Keratinocyte (primary cell): ENCODE measurements at regions not wholly inside any gene's neighbourhood (a gene's known extent, or its start where the extent isn't known, plus 50 kb on each side); places are given as distances from the start of the nearest gene placed in this dataset.

Experiments
- DNase-seq: peaks from one replicate; pipeline ENCODE4 v3.0.0-alpha.2; 2011; ENCODE audit warnings: low read depth, missing footprints, low spot score
- FAIRE-seq: peaks from 2 replicates; lab custom pipeline; 2011; peaks lifted over from hg19 to GRCh38; lab: Jason Lieb, UNC
- H2AFZ ChIP-seq: 2 replicates; pipeline ENCODE4 v1.6.0; 2012; ENCODE audit warnings: low read length, control low read depth, inconsistent platforms; ENCODE audit not compliant: control insufficient read depth
- H3K27ac ChIP-seq: 2 replicates; pipeline ENCODE4 v1.5.1; 2011; ENCODE audit warnings: low read length; ENCODE audit not compliant: control insufficient read depth, insufficient read depth
- H3K27me3 ChIP-seq: 3 replicates; pipeline ENCODE4 v1.6.0; 2011; ENCODE audit warnings: low read length; ENCODE audit not compliant: control insufficient read depth, insufficient read depth; ENCODE audit errors: extremely low read depth
- H3K36me3 ChIP-seq, 2 experiments: 2 replicates in 1 of 2; 3 replicates in 1 of 2; pipeline ENCODE4 v1.5.1; 2011; ENCODE audit warnings: low read length in 2 of 2, mild to moderate bottlenecking in 1 of 2; ENCODE audit not compliant: control insufficient read depth in 2 of 2, insufficient read depth in 2 of 2; ENCODE audit errors: extremely low read depth in 1 of 2
- H3K4me1 ChIP-seq: 3 replicates; pipeline ENCODE4 v1.5.1; 2011; ENCODE audit warnings: low read length; ENCODE audit not compliant: control insufficient read depth, insufficient read depth; ENCODE audit errors: extremely low read depth
- H3K4me2 ChIP-seq: 3 replicates; pipeline ENCODE4 v1.6.0; 2011; ENCODE audit warnings: low read depth, low read length; ENCODE audit not compliant: control insufficient read depth, insufficient read depth; ENCODE audit errors: extremely low read depth
- H3K4me3 ChIP-seq, 3 experiments: fragments of 200-600 bp in 1 of 3; sonication (generic) in 1 of 3; 2 replicates in 2 of 3; 3 replicates in 1 of 3; pipeline ENCODE4 v1.5.1; 2011 to 2016; ENCODE audit warnings: low read length in 3 of 3, mild to moderate bottlenecking in 3 of 3, control low read depth in 2 of 3, inconsistent platforms in 1 of 3, low read depth in 1 of 3, mixed read lengths in 1 of 3, mixed run types in 1 of 3, moderate library complexity in 1 of 3; ENCODE audit not compliant: control insufficient read depth in 2 of 3, insufficient read depth in 2 of 3; ENCODE audit errors: extremely low read depth in 1 of 3
- H3K79me2 ChIP-seq: 2 replicates; pipeline ENCODE4 v1.6.0; 2012; ENCODE audit warnings: low read length; ENCODE audit not compliant: control insufficient read depth, insufficient read depth
- H3K9ac ChIP-seq: 3 replicates; pipeline ENCODE4 v1.6.0; 2011; ENCODE audit warnings: low read length; ENCODE audit not compliant: control insufficient read depth, insufficient read depth; ENCODE audit errors: extremely low read depth
- H3K9me1 ChIP-seq: 3 replicates; pipeline ENCODE4 v1.6.0; 2011; ENCODE audit warnings: low read length; ENCODE audit not compliant: control insufficient read depth, insufficient read depth; ENCODE audit errors: extremely low read depth
- H3K9me3 ChIP-seq: 2 replicates; pipeline ENCODE4 v1.5.1; 2012; ENCODE audit warnings: low read depth, low read length; ENCODE audit not compliant: control insufficient read depth
- H4K20me1 ChIP-seq: 3 replicates; pipeline ENCODE4 v1.6.0; 2011; ENCODE audit warnings: low read length; ENCODE audit not compliant: control insufficient read depth, insufficient read depth; ENCODE audit errors: extremely low read depth
- CTCF ChIP-seq, 3 experiments: IDR thresholded peaks in 1 of 3; conservative IDR thresholded peaks in 1 of 3; optimal IDR thresholded peaks in 1 of 3; 2 replicates in 2 of 3; 3 replicates in 1 of 3; pipeline versions ENCODE3 to v1.5.1; 2011; ENCODE audit warnings: low read length in 3 of 3, mild to moderate bottlenecking in 3 of 3, moderate library complexity in 2 of 3, control low read depth in 1 of 3, inconsistent platforms in 1 of 3; ENCODE audit not compliant: insufficient read depth in 2 of 3; ENCODE audit errors: extremely low read depth in 1 of 3
- EZH2 ChIP-seq: IDR thresholded peaks from one replicate; pipeline ENCODE4 v1.6.1; 2012; ENCODE audit warnings: inconsistent platforms, mild to moderate bottlenecking, low read length, moderate library complexity
- dilution Hi-C: fragments of 300-500 bp; cut with MboI; formaldehyde crosslinking; loops from one replicate; pipeline ENCODE4 v1.7.0; 2020; ENCODE audit warnings: low sequenced_read_pairs; ENCODE audit not compliant: extremely low pct_ligation_motif_present

DNA sequence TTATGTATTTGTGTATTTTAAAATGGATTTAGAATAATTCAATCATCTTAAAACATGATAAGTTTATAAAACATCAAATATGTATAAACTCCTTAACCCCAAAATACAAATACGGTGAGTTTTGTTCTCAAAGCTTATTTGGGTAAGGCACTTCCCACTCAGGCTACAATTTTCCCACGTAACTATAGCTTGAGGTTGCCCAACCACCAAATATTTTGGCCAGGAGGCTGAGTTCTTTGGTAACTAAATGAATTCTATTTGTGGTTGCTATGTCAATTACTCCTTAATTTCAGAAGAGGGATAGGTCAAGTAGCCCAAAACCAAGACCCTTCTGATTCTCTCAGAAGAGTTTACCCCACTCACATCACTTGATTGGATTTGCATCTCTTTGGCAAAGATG lies 70.4 kb downstream of the MYL12B start:
- Histone ChIP-seq H3K4me2 (no peak overlapping the region), H3K9me1 (no peaks in the 10 kb centered on the region), H3K9me3 (no peaks in the 10 kb centered on the region), H3K27ac (no peak overlapping the region), H3K27me3 (no peaks in the 10 kb centered on the region), H2AFZ (no peak overlapping the region), H3K9ac (no peak overlapping the region), H4K20me1 (no peaks in the 10 kb centered on the region), H3K36me3 (no peaks in the 10 kb centered on the region), H3K4me1 (peaks cover 30% of the 10 kb centered on the region), H3K79me2 (no peaks in the 10 kb centered on the region), H3K4me3 (no peak overlapping the region)
- no peak for FAIRE-seq
- dilution Hi-C loops: no loop called here
- no peak for TF ChIP-seq CTCF (optimal IDR thresholded peaks at IDR 0.05 in 1 of 3, IDR thresholded peaks at IDR 0.05 in 1 of 3, conservative IDR thresholded peaks at IDR 0.05 in 1 of 3; ENCODE audit: extremely low read depth in 1 of 3, insufficient read depth in 2 of 3, low read length in 3 of 3)
- no peak for TF ChIP-seq EZH2
- DNase-seq: no peak

DNA sequence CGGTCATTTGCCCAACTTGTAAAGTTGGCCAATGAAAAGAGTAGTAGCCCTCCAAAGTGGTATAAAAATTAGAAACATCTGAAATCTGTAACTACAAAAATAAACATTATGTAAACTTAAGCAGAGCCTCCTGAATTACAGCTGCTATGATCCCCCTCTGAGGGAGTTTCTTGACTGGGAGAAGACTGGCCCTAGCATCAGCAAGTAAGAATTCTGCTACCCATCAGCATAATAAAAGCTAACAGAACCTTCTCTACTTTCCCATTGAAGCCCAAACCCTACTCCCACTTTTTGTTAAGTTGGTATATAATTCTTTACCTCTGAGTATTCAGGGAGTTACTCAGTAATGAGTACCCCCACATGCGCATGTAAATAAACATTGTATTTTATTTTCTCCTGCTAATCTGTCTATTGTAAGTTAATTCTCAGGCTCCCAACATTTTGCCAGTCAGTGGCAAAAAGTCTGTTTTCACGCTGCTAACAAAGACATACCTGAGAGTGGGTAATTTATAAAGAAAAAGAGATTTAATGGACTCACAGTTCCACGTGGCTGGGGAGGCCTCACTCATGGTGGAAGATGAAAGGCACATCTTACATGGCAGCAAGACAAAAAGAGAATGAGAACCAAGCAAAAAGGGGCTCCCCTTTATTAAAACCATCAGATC lies 71.3 kb downstream of the MYL12B start:
- FAIRE-seq (no peak), DNase-seq (no peak)
- Histone ChIP-seq H3K4me2 (no peak overlapping the region), H4K20me1 (no peaks in the 10 kb centered on the region), H3K9me1 (no peaks in the 10 kb centered on the region), H3K36me3 (no peaks in the 10 kb centered on the region), H3K27ac (no peak overlapping the region), H3K4me3 (no peak overlapping the region), H3K27me3 (no peaks in the 10 kb centered on the region), H3K9ac (no peak overlapping the region), H3K79me2 (no peaks in the 10 kb centered on the region), H3K9me3 (no peaks in the 10 kb centered on the region), H3K4me1 (peaks cover 30% of the 10 kb centered on the region), H2AFZ (no peak overlapping the region)
- dilution Hi-C loops: no loop called here
- TF ChIP-seq CTCF (optimal IDR thresholded peaks at IDR 0.05 in 1 of 3, IDR thresholded peaks at IDR 0.05 in 1 of 3, conservative IDR thresholded peaks at IDR 0.05 in 1 of 3; ENCODE audit: extremely low read depth in 1 of 3, insufficient read depth in 2 of 3, low read length in 3 of 3): no peak
- no peak for TF ChIP-seq EZH2
